HG03159 (cell line): ENCODE measurements at regions not wholly inside any gene's neighbourhood (a gene's known extent, or its start where the extent isn't known, plus 50 kb on each side); places are given as distances from the start of the nearest gene placed in this dataset.
"Not testable (repeated sequence)": the region's sequence is repeated elsewhere in the genome, so short reads cannot be mapped to it uniquely, and the experiment has no call there.

Experiments
- ATAC-seq: cut with Tn5 transposase; IDR thresholded peaks from one replicate; pipeline ENCODE4 v1.9.1; 2021; ENCODE audit warnings: mild to moderate bottlenecking, moderate library complexity; ENCODE audit not compliant: unreplicated experiment

DNA sequence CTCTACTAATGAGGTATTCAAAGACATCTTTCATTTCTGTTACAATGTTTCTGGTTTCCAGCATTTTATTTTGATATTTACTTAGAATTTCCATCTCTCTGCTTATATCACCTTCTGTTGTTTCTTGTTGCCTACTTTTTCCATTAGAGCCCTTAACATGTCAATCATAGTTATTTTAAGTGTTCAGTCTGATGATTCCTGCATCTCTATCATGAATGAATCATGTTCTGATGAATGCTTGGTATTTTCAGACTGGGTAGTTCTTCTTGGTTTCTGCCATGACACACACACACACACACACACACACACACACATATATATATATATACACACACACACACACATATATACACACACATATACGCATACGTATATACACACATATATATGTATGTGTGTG lies 486.4 kb upstream of the ISX start:
- no peak for ATAC-seq

DNA sequence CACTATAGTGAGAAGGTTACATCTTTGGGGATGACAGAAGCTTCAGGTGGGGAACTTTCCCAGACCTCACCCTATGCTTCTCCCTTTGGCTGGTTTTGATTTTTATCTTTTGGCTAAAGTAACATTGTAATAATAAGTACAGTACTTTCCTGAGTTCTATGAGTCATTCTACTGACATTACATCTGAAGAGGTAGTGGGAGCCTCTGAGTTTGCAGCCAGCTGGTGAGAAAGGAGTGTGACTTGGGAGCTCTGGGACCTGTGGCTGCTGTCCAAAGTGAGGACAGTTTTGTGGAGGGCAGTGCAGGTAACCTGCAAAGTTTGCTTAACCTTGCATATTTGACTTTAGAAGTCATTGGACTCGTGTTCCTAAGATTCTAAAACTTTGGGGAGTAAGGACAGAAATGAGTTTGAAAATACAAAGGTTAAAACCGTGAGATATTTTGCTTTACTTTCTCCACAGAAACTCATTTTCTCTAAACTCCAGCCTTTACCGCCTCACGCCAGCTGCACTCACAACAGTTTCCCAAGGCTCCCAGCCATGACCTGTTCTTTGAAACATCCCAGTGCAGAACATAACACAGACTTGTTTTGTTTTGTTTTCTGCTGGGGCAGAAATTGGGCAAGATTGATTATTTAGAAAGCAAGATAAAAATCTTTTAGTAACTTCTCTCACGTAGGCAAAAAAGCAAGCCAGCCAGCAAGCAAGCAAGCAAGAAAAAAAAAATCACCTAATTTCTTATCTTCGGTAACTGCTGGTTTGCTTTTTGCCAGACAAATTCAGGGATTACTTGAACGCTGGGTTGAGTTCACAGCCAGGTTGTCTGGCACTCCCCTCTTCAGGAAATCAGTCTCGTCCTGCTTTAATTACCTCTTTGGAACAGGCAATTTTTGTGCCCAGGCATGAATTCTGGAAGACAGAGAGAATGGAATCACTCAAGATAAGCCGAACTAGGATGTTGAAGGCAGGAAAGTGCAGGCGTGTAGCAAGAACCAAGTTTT lies 478.3 kb upstream of the ISX start:
- no peak for ATAC-seq

DNA sequence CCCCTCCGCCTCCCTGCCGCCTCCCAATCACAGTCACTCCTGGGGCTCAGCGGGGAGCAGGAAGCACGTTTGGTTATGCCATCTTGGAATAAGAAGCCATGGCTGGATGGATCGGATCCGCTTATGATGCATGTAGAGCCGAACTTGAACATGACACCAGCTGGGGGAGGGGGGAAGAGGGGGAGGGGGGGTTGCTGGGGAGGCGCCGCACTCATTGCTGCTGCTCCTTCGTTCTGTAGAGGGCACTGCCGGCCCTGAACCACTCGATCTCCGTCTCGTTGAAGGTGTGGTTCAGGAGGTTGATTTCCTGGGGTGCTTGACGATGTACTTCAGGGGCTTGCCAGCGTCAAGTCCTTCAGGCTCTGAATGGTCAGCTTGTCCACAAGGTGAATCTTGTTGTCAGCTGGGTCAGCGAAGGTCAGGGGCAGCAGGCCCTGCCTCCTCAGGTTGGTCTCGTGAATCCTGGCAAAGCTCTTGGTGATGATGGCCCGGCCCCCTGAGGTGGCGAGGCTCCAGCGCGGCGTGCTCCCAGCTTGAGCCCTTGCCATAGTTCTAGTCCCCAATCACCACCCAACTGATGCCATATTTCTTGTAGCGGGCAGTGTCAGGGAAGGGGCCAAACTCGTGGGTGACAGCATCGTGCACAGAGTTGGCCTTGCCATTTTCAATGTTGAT lies 476.9 kb upstream of the ISX start:
- no peak for ATAC-seq

DNA sequence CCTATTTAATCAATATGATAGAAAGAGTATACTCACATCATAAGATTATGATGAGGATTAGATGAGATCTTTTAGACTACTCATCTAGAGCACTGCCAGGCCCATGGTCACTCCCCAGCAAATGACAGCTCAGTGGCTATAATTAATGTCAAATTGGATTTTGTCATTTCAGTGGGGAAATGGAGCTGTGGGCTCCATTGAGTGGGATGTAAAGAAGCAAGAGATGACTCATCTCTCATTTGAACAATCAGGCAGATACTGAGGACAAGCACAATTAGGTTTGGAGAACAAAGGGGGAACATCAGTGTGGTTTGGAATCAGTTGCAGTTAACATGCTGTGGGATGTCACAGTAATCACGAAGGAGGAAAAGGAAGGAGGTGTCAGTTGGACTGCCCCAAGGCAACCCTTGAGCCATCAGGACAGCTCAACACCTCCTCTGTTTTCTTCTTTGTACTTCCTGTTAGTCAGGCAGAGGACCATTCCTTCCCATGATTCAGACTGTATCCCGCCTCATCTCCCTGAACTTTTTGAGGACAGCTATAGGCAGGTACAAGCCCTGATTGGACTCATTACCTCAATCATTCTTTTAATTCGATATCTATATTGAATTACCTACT lies 473.7 kb upstream of the ISX start:
- no peak for ATAC-seq

DNA sequence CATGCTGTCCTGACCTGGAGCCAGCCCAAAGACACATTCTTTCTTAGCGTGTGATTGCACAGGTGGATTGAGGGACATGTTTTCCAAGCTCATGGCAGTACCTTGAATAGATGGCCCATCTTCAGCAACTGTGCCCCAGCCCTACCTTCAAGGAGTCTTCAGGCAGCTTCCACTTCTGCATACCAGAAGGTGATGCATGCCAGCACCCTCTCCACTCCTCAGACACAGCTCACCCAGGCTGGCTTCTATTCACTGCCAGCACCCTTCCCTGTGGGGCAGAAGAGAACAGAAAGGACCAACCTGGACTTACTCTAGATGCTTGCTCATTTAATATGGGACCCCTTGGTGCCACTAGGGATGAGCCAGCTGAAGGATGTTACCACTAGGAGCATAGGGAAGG lies 466.4 kb upstream of the ISX start:
- ATAC-seq: no peak

DNA sequence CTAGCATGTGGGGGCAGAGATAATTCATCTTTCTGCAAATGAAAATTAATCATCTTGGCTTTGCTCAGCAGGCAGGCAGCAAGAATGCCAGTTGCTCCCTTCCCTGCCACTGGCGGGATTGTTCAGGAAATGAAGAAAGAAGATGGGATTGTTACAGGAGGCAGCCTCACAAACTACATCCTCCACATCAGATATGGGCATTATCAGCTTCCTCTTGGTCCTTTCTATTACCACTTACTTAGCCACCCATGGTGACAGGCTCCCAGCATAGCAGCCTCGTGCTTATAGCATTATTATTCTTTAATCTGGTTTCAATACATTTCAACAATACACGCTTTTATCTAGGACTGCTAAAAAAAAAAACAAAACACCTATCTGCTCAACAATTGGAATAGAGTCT lies 461.6 kb upstream of the ISX start:
- no peak for ATAC-seq

DNA sequence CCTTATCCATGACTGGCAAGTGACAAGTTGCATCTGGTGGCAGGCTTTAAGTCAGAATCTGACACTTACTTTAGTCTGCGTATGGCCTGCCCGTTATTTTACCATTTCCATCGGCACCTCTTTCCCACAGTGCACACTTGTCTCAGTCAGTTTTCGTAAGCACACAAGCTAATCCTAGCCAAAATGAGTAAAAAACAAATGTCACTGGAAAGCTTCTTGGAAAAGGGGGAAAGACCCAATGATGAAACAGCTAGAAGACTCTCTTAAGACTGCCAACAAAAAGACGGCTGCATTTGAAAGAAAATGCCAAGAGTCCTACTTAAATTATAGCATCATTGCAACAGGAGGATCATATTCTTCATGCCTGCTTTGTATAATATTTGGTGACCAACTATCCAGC lies 457.9 kb upstream of the ISX start:
- ATAC-seq: no peak

DNA sequence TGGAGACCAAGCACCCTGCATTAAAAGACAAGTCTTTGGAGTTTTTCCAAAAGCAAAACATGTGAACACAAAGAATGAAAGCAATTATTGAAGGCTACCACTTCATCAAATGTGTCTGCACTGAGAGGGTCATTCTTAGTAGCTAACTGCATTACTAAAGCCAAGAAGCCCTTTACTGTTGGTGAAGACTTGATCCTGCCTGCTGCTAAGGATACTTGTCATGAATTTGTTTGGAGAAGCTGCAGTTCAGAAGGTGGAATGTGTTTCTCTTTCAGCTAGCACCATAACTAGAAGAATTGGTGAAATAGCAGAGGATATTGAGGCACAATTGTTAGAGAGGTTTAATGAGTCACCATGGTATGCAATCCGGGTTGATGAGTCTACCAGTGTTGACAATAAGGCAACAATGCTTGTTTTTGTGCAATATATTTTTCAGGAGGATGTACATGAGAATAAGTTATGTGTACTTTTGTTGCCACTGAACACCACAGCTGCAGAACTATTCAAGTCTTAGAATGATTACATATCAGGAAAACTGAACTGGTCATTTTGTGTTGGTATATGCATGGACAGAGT lies 457.3 kb upstream of the ISX start:
- no peak for ATAC-seq

DNA sequence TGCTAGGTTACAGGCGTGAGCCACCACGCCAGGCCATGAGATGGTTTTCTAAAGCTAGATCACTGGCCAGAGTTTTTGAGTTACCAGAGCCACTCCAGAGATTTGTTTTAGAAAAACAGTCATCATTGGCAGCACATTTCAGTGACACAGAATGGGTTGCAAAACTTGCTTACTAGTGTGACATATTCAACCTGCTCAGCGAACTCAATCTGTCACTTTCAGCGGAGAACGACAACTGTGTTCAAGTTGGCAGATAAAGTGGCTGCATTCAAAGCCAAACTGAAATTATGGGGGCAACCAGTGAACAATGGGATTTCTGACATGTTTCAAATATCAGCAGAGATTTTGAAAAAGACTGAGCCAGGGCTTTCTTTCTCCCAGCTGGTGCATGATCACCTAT lies 456.3 kb upstream of the ISX start:
- ATAC-seq: no peak

DNA sequence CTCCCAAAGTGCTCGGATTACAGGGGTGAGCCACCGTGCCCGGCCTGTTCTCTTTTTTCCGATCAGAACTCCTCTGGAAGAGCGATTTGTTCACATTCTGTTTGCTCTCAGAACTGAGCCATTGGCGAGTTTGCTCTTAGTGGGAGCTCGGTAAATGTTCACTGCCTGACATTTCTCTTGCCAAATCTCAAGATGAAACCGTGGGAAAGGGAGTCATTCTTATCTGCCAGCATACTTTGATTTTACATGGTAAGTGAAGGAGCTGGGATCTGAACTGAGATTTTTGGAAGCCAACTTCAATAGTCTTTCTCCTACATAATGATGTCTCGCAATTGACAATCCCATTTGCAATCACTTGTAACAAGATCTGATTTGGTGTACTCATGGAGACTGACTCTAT lies 445.8 kb upstream of the ISX start:
- no peak for ATAC-seq

DNA sequence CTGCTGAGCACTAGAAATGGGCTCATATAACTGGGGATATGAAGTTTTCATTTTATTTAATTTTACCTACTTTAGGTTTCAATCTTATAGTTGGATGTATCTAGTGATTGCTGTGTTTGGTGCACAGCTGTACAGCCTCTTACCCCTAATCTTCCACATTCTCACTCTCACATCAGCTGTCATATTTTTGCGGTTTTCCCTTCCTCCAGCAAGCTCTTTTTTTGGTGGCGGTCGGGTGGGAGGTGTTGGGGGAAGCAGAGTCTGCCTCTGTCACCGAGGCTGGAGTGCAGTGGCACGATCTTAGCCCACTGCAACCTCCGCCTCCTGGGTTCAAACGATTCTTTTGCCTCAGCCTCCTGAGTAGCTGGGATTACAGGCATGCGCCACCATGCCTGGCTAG lies 445.1 kb upstream of the ISX start:
- ATAC-seq: no peak

DNA sequence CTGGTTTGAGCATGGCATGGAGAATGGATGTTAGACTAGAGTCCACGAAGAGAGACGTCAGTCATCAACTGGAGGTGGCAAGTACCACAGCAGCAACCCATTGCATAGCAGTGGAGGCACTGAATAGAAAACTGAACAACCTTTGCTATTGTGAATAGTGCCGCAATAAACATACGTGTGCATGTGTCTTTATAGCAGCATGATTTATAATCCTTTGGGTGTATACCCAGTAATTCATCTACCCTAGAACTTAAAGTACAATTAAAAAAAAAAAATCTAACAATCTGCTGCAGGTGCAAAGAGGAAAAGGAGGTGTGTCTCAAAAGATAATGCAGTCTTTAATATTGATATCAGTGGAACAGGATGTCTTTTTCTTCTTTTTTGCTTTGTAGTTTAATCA lies 443.4 kb upstream of the ISX start:
- ATAC-seq: no peak

DNA sequence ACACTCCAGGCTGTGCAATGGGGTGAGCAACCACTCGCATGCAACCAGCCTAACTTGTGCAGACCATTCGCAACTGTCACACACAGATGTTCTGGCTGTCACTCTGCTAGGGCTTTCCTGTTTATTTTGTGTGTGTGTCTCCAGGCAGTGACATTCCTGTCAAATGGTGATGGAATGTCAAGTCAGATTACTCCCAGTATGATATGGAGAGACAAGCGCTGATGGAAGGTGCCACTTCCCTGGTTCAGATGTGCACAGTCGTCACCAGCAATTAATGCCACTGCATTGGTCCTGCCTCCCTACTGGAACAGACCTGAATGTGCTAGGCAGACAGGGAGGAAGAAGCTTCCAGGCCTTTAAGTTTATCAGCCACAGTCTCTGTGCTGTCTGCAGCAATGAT lies 442.4 kb upstream of the ISX start:
- no peak for ATAC-seq

DNA sequence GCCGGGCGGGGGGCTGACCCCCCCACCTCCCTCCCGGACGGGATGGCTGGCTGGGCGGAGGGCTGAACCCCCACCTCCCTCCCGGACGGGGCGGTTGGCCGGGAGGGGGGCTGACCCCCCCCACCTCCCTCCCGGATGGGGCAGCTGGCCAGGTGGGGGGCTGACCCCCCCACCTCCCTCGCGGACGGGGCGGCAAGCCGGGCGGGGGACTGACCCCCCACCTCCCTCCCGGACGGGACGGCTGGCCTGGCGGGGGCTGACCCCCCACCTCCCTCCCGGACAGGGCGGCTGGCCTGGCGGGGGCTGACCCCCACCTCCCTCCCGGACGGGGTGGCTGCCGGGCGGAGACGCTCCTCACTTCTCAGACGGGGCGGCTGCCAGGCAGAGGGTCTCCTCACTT lies 440.1 kb upstream of the ISX start:
- not testable (repeated sequence) for ATAC-seq

DNA sequence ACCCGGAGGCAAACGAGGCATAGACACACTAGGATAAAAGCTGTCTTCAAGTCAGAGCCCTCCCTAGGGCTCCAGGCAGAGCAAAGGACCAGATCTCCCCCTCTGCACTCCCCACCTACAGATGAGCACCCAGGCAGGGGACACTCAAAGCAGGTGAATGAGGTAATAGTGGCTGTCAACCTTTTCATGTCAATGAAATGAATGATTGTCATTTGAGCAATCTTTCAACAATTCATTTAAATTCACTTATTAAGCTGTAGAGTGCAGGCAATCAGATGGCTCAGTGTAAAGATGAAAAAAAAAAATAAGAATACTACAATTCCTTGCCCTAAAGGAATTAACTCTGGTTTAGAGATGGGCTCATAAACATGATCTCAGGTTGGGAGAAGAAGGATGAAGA lies 427.8 kb upstream of the ISX start:
- ATAC-seq: no peak

DNA sequence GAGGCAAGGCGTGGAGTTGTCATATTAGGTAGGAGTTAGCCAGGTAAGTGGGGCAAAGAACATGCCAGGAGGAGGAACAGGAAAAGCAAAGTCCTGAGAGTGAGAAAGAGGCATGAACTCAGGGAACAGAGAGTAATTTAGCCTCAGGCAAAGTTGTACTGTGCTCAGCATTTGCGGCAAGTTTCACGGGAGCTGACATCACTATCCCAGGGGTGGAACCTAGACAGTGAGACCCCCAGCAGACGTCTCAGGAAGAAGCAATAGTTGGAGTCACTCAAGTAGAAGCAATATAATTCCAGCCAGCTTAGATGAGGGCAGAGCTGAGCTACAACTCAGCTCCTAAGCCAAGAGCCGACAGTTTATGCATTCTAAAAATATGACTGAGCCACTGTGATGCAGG lies 426.0 kb upstream of the ISX start:
- ATAC-seq: no peak

DNA sequence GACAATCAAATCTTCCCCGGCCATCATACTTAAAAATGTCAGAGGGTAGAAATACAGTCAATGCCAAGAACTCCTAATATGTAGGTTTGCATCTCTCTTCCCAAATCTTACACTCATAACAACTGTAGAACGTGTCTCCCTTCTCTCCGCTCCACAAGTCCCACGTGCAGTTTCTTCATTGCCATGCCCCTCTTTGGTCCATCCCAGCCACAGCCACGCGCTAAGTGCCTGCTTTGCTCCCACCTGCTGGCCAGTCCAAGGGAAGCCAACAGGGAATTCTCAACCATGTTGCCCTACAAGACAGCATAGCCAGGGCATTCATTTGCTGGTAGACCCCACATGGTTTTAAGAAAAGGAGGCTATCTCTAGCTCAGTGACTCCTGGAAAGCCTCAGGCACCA lies 420.6 kb upstream of the ISX start:
- no peak for ATAC-seq

DNA sequence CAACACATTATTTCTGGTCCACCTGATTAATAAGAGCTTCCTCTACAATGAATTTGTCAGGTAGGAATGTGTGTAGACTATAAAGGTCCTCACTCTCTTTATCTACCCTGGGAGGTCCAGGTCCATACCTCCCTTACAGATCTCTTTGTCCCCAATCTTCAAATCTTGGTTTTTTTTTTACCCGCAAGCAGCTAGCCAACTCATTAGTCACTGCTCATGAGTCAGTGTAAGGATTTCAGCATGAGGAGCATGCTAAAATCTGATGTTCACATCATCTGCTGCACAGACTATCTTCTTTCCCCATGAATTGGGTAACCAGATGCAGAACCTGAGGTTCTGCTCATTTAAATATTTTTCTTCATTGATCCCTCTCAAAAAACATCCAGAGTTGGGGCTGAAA lies 397.0 kb upstream of the ISX start:
- ATAC-seq: no peak

DNA sequence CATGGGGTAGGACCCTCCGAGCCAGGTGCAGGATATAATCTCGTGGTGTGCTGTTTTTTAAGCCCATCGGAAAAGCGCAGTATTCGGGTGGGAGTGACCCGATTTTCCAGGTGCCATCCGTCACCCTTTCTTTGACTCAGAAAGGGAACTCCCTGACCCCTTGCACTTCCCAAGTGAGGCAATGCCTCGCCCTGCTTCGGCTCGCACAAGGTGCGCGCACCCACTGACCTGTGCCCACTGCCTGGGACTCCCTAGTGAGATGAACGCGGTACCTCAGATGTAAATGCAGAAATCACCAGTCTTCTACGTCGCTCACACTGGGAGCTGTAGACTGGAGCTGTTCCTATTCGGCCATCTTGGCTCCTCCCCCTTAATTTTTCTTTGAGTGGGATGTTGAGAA lies 382.9 kb upstream of the ISX start:
- not testable (repeated sequence) for ATAC-seq

DNA sequence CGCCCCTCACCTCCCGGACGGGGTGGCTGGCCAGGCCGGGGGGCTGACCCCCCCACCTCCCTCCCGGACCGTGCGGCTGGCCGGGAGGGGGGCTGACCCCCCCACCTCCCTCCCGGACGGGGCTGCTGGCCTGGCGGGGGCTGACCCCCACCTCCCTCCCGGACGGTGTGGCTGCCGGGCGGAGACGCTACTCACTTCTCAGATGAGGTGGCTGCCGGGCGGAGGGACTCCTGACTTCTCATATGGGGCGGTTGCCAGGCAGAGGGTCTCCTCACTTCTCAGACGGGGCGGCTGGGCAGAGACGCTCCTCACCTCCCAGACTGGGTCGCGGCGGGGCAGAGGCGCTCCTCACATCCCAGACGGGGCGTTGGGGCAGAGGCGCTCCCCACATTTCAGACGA lies 381.7 kb upstream of the ISX start:
- not testable (repeated sequence) for ATAC-seq

DNA sequence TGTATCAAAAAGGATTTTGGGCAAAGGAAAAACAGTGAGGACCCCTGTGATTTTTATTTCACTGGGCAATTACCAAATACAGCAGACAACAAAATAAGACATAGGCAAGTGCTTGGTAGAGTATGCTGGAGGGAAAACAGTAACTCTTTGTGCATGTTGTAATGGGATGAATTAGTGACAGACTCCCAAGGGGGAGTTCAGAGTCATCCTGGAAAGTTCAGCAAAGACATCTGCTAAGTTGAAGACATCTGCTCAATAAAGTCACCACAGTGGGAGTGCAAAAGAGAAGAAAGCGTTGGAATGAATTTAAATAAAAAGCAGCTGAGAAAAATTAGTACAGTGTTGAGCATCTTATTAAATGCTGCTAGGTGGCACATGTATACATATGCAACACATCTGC lies 378.8 kb upstream of the ISX start:
- ATAC-seq: no peak

DNA sequence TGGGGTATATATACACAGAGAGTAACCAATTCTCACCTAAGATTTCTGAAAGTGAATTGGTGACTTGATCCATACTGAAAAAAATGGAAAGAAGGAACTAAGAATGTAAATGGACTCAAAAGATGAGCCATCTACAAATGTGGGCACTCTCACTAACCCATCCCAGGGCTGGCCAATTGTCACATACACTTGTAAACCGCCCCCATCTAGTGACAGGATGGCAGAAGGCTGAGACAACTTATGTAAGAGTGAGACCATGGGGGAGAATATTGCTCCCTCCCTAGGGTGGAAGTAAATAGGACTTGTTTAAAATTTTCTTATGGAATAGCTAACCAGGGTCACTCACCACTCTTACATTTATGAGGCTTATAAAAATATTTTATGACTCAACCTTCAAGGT lies 377.1 kb upstream of the ISX start:
- ATAC-seq: no peak
